NCI-H2196 treated with DMSO at 0.1 percent for 48 hours (cell line): ENCODE measurements at regions not wholly inside any gene's neighbourhood (a gene's known extent, or its start where the extent isn't known, plus 50 kb on each side); places are given as distances from the start of the nearest gene placed in this dataset.

ENCODE experiments used
- DNase-seq: peaks from one replicate; lab custom pipeline; 2025; ENCODE audit not compliant: unreplicated experiment; lab: John Stamatoyannopoulos, UW

DNA sequence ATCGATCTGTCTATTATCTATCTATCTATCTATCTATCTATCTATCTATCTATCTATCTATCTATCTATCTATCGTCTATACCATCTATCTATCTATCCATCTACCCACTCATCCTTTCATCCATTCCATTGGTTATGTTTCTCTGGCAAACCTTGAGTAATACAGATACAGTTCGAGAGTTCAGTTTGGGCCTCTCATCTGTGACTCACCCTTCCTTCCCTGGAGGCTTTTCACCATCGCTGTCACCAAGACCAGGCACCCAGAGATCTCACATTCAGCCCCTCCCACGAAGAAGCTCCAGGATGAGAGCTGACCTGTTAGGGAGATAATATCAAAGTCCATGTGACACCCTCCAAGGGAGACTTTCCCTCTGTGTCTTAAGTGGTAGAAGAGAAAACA is 164.1 kb upstream of the CELF4 start:
- no peak for DNase-seq

DNA sequence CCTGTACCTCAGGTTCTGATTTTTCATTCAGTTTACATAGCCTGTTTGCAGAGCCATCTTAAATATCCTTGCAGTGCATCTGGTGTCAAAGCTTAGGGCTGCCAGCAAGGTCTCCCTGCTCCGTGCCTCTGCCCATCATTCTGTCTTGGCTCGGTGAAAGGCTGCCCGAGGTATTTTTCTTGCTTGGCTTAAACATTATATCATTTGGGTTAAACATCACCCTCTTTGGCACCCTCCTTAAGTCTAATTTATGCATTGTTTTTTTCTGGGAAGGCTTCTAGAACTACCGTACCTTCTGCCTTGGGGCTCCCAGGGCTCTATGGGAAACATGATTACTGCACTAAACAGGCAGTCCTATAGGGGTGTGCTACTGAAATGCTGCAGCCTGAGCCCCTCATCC is 158.6 kb upstream of the CELF4 start:
- no peak for DNase-seq

DNA sequence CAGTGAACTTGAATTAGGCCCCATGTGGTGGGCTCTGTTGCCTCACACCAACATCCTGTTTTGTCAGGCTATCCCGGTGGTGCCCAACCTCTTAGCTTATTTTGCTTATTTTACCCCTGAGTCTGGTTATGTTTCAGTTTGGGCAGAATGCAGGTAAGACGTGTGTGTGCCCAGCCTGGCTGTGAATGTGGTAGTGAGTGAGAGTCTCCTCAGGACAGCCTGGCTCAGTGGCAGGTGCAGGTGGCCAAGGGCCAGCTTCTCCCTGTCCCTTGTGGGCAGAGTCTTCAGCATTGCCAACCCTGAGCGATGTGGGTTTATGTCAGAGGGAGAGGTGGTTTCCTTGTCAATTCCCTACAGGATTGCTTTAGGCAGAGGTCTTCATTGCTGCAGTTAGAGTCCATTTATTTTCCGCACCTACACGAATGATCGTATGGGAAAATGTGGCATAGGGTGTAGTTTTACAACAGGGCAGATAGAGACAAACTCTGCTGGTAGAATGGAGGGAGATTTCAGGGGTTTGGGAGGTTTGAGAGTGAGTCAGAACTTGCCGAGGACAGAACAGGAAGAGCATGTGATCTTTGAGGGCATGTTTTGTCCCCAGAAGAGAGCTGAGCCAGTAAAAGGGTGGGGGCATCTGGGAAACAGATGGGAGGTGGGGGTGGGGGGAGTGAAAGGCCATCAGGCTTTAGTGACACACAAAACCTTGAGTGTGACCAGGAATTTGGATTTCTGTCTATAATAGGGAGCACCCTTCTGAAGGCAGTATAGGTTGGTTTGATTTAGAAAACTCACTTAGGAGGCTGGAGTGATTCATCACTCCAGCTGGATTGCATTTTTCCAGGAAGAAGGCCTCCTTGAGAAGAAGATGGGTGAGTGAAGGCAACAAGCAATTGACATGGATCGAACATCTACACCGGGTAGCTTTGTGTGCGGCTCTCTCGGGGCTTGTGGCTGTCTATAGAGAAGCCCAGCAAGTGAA is 156.2 kb upstream of the CELF4 start:
- DNase-seq = no peak

DNA sequence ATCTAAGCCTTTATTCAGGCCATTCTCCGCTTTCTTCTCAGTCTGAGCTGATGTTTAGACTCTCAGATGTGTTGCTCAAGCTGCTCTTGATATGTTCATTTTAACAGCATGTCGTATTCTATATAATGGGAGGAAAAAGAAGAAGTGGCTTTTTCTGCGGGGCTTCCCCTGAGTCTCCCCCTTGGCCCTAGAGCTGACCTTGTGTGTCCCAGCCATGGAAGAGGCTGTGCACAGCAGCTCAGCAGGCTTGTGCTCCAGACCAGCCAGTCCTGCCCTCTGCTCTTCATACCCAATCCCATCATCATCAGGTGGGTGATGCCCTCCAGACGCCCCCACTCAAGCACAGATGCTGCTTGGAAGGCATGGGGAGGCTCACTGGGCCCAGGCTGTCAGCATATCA is 155.1 kb upstream of the CELF4 start:
- no peak for DNase-seq

DNA sequence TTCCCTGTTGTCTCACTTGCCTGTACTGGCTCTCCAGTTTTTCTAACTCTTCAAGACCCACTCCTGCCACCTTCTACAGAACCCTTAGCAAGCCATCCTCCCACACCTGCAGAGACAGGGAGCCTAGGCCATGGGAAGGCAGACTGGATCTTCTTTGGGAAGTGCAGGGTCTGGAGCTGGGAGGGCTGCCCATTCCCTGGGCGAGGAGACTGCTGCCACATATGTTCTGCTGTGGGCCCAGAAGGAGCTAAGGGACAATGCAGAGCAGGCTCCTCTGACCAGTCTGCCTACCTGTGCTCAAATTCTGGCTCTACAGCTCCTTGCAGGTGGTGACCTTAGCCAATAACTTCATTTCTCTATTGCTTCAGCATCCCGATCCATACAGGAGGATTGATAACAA is 152.1 kb upstream of the CELF4 start:
- no peak for DNase-seq

DNA sequence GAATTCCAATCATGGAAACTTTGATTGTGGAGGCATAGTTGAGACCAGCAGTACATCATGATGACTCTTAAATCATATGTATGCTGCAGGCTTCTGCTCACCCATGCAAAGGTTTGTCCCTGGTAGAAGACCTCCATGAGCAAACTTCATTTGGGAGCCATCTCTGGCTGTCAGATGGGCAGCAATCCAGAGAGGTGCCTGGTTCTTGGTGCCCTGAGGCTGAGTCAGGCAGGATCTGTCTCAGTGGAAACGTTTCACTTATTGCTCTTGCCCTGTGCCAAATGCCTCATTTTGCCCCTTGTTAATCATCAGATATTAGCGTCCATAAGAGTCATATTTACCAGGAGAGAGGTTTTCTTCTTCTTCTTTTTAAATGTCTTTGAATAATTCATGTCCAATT is 151.5 kb upstream of the CELF4 start:
- DNase-seq = no peak

DNA sequence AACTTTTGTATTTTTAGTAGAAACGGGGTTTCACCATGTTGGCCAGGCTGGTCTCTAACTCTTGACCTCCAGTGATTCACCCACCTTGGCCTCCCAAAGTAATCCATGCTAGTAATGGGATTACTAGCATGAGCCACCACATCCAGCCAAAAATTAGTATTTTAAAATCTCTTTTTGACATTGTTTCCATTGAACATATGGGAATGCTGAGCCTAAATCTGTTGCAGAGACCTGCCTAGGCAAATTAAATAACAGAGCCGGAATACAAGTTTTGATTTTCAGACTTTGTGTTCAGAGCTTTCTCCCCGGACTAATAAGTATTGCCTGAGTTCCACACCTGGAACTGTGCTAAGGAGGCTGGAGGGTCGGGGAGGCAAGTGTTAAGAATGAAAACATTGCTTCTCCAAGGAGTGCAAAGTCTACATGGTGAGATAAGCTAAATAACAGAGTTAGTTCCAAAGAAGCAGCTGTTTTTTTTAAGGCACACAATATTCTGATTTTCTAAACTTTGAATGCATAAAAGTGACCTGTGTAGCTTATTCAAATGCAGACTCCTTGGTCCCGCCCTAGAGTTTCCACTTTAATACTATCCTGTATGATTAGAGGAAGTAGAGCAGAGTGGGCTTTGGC is 150.6 kb upstream of the CELF4 start:
- no peak for DNase-seq

DNA sequence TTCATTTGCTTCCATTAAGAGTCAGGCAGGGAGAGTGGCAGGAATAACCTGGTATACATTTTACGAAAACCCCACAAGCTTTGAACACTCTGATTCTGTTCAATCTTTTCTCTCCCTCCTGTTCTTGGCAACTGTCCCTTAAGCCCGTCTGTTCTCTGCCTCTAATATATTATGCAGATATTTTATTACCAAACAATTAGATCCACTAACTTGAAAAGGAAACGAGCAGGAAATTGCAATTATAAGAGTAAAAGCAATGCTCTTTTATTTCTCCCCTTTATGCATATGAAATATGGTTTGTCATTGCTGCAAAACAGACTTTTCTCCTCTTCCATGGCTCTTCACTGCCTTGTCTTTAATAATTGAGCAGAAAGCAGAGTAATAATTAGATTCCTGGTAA is 149.1 kb upstream of the CELF4 start:
- no peak for DNase-seq

DNA sequence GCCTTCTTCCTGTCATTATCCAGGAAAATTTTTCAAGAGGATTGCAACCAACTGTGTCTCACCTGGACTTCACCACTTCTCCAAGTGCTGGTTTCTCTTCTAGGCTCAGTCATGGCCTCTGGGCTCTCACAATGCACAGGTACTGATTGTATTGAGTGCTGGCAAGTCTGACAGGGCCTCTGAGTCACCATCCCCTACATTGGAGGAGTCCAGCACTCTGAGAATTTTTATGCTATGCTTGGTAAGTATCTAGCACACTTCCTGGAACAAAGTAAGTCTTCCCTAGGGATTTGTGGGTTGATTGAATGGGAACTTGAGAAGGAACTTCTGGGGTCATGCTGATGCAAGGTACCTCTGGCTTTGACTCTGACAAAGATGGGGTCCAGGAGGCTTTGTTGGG is 147.2 kb upstream of the CELF4 start:
- DNase-seq = no peak

DNA sequence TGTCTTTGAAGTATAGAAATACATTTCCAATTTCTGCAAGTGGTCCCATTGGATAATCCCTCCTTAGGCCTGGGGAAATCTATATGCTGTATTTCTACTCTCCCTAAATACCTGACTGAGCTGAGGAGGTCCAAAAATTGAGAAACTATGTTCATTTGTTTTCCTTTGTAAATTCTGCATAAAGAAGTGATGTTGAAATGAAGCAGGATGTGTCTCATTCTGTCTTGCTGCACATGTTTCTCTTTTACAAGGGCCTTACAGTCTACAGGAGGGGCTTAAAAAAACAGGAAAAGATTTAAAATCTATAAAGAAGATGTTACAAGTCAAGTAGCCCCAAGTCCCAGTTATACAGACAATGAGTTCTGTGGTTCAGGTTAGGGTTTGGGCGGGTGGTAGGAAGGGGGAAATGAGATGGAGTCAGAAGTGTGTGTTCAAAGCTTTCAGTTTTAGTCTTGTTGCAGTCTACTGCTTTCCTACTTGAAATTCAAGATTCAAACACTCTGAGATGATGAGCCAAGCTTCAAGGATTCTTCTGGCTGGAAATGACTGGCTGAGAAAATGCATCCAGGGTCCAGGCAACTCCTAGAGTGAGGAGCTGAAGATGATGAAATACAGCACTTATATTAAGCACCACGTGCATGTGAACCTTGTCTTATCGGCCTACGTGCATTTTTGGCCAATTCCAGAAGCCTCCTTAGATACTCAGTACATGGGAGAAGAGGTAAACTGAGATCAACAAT is 146.3 kb upstream of the CELF4 start:
- no peak for DNase-seq

DNA sequence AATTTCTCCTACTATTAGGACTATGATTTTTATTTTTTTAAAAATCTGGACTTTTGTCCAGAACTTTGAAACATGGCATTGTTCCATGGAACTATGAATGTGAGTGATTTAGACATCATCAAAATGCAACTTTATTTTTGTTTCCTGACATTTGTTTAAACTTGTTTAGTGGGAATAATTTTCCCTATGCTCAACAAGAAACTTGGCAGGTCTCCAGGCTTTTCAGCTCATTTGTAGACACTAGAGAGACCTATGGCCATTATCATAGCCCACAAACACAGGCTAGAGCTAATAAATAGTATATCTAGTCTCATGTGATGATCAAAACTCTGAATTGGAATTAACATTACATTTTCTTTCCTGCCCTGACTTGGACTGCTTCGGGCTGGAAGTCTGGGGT is 145.1 kb upstream of the CELF4 start:
- no peak for DNase-seq

DNA sequence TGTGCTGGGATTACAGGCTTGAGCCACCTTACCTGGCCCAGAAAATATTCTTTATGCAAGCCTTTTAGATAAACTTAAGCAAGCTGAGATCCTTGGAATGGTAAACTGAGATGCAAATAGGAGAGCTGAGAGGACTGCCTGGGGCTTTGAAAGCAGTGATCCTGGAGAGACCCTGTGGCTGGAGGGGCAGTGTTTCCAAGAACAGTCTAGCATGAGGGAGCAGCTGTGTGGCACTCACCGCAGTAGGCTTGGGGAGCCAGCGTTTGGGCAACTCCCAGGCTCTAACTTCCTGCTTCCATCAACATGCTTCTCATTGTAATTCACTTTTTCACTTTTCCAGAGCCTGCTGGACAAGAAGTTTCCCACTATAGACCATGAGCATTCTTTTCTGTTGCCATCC is 144.1 kb upstream of the CELF4 start:
- no peak for DNase-seq

DNA sequence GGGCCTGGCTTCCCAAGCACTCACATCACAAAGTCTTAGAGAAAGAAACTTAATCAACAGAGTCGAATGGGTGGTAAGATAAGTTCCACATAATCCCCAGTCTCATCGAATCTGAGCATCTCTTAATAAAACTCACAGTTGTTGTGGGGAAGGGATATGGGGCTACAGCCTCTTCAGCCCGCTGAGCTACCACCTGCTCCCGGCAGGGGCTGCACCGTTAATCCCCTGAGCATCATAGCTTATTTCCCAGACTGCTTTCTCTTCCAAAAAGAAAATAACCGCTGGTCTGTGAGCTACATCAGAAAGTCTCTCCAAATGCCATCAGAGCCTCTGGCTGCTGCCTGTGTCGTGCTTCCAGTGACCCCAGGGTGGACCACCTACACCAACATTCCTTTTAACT is 139.4 kb upstream of the CELF4 start:
- no peak for DNase-seq

DNA sequence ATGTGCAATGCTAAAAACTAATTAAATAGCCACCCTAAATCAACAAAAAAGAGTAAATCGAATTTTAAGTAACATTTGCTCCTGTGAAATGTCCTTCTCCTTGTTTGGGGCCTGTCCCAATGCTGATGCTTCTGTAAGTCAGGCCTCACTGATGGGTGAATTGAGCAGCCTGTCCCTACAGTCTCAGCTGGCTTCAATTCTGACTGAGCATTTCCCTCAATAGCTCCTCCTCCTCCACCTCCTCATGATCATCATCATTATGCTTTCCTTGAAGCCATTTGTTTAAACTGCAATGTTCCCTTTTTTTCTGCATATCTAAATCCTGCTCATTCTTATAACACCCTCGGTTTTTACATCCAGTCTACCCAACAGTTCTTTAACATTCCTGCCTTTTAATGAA is 137.2 kb upstream of the CELF4 start:
- no peak for DNase-seq

DNA sequence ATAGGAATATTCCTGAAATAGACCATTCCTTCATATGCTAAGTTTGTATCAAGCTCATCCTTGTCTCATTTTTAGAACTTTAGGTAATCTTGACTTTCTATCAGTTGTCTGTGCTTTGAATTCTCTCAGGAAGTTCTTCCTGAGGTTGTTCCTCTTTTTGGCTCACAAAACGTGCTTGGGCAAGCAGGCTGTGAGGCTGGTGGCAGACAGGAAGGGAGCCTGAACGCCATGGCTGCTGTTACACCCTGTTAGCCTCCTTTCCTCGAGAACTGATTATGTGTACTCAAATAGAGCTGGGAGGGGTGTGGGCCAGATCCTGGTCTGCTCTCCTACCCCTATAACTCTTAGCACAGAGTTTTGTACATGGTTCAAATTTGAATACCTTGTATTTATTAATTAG is 136.4 kb upstream of the CELF4 start:
- DNase-seq = no peak

DNA sequence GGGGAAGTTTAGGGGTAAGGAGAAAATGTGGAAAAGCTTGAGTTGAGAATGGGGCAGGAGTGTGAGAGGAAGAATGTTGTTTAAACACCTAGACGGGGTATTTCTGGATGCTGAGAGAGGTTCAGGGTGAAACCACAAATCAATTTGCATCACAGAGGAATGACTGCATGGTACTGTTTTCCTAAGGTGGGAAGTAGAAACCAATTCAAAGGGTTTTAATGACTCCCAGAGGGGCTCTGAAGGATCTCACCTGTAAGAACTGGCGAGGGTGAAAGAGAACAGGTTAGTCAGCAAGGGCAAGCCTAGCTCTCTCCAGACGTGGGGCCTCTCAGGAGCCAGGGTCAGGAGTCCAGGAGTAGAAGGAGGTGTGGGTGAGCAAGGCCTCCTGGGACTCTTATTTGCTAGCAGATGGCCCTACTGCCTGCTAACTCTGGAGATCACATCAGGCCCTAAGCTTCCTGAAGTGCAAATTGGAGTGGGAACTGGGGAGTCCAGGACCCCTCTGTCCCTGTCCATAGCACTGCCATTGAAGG is 133.0 kb upstream of the CELF4 start:
- DNase-seq = no peak

DNA sequence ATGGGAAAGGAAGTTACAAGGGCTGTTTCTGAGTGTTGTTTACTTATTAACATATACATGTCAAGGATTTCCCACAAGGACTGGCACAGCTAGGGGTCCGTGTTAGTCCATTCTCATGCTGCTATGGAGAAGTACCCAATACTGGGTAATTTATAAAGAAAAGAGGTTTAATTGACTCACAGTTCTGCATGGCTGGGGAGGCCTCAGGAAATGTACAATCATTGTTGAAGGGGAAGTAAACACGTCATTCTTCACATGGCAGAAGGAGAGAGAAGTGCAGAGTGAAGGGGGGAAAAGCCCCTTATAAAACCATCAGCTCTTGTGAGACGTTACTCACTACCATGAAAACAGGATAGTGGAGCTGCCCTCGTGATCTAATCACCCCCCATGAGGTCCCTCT is 128.9 kb upstream of the CELF4 start:
- no peak for DNase-seq

DNA sequence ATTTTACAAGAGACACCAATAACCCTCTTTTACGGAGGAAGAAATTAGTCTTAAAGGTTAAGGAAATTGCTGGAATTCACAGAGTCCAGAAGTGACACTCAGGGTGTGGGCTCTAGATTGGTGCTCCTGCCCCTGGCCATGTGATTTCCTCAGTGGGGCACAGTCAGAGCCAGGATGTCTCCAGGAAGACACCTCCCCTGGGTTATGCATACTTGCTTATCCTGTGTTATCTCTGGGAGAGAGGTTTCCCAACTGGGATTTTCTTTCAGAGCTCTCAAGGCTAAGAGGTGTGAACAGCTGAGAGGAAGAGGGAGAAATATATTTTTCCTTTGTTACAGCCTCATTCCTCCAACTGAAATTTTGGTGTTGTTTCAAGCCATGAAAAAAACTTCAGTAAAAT is 125.6 kb upstream of the CELF4 start:
- no peak for DNase-seq

DNA sequence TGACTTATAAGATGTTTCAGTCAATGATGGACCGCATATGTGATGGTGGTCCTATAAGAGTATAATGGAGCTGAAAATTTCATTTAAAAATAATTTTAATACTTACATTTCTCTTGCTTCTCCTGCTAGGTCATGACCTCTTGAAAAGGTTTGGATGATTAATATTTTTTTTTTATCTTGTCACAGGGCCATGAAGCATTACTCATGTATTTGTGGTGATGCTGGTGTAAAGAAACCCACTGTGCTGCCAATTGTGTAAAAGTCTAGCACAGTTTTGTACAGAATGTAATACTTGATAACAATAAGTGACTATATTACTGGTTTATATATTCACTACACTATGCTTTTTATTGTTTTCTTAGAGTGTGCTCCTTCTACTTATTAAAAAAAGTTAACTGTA is 124.2 kb upstream of the CELF4 start:
- no peak for DNase-seq

DNA sequence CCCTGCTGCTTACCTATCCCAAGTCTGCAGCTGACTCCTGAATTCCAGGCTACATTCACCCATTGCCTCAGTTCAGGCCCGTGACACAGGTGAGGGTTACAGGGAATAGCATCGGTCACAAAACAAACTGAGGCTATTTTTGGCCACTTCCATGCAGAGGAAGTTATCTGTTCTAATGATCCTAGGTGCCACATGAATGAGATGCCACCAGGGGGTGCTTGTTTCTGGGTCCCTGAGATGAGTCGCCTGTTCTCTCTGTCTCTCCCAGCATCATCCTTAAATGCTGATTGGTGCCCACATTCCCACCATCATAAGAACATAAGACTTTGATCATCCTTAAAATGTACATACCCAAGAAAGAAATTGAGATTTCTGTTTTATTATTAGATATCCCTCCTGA is 119.0 kb upstream of the CELF4 start:
- no peak for DNase-seq

DNA sequence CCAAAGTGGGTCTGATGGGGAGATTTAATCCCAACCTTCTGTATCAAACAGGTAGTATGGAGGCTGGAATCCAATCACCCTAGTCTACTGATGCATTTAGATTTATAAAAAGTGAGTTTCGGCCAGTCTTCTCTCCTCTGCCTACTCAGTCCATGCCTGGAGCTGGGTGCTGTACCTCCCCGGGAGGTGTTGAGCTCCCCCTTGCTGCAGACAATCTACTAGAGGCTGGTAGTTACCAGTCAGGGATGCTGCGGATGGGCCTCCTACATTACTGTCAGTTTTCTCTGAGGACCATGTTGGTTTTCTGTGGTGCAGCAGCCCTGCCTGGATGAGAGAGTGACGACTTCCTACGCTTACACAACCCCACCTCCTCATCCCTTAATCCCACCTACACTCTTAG is 118.6 kb upstream of the CELF4 start:
- no peak for DNase-seq

DNA sequence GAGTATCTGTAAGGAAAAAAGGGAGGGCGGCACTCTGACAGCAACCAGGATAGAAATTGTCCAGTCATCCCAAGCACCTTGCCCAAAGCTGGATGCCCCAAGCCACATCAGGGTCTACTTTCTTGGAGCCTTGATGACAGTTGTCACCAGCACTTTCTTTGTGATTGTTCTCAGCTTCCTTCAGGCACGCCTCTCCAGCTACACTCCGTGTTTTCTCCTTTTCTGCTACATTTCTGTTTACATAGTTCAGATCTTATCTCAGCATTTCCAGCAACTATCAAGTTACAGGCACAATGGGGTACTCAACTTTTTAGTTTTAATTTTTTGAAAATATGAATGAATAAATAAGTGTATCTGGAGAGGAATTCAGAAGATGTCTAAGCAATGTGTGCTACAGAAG is 115.3 kb upstream of the CELF4 start:
- DNase-seq = no peak
